IMR-90 (cell line): ENCODE measurements at regions not wholly inside any gene's neighbourhood (a gene's known extent, or its start where the extent isn't known, plus 50 kb on each side); places are given as distances from the start of the nearest gene placed in this dataset.

Source experiments
- ATAC-seq: fragments of 200-7000 bp; cut with Tn5 transposase; 2 replicates; pipeline ENCODE4 v1.9.1; 2020; ENCODE audit warnings: low read depth, mild to moderate bottlenecking, moderate library complexity
- BruUV-seq: library from RNA; stranded (reverse); fragments of 400-500 nt; replicated peaks from 2 replicates; lab custom pipeline; 2021; lab: Mats Ljungman, UMichigan
- CTCF ChIA-PET: fragments of 300-600 bp; formaldehyde crosslinking; extraction: SDS; loops from one replicate; lab custom pipeline; 2021; ENCODE audit warnings: antibody characterized with exemption; lab: Yijun Ruan, JAX
- POLR2A ChIA-PET: fragments of 300-600 bp; sonication (Branson Sonifier 250); formaldehyde crosslinking; loops from one replicate; lab custom pipeline; 2022; ENCODE audit warnings: antibody characterized with exemption; ENCODE audit not compliant: unreplicated experiment; lab: Charles Lee
- DNase-seq: peaks from one replicate; pipeline ENCODE4 v3.0.0; 2013
- H2AFZ ChIP-seq: replicated peaks from 2 replicates; pipeline ENCODE3; 2013; ENCODE audit warnings: low read length, mild to moderate bottlenecking; ENCODE audit not compliant: poor library complexity
- H2AK5ac ChIP-seq: 2 replicates; pipeline ENCODE4 v1.6.1; 2013; ENCODE audit warnings: low read depth, low read length, inconsistent platforms
- H2AK9ac ChIP-seq: replicated peaks from 2 replicates; pipeline ENCODE3; 2013; ENCODE audit warnings: mild to moderate bottlenecking, low read depth, low read length, moderate library complexity; ENCODE audit not compliant: poor library complexity
- H2BK120ac ChIP-seq: 2 replicates; pipeline ENCODE4 v1.6.1; 2013; ENCODE audit warnings: low read depth, low read length, inconsistent platforms
- H2BK15ac ChIP-seq: 3 replicates; pipeline ENCODE4 v1.6.1; 2013; ENCODE audit warnings: low read depth, low read length, inconsistent platforms
- H2BK20ac ChIP-seq: 2 replicates; pipeline ENCODE4 v1.6.1; 2013; ENCODE audit warnings: low read depth, mild to moderate bottlenecking, inconsistent platforms, low read length, moderate library complexity
- H2BK5ac ChIP-seq: 2 replicates; pipeline ENCODE4 v1.6.1; 2013; ENCODE audit warnings: mild to moderate bottlenecking, low read depth, low read length, inconsistent platforms; ENCODE audit not compliant: poor library complexity, severe bottlenecking
- H3K14ac ChIP-seq: replicated peaks from 2 replicates; pipeline ENCODE4 v1.6.1; 2013; ENCODE audit warnings: low read depth, low read length, inconsistent platforms
- H3K18ac ChIP-seq: 2 replicates; pipeline ENCODE4 v1.6.1; 2013; ENCODE audit warnings: low read depth, low read length, control low read depth
- H3K23ac ChIP-seq: 2 replicates; pipeline ENCODE4 v1.6.1; 2013; ENCODE audit warnings: low read depth, low read length, inconsistent platforms
- H3K27ac ChIP-seq: 2 replicates; pipeline ENCODE4 v1.5.1; 2013; ENCODE audit warnings: mild to moderate bottlenecking, control low read depth, low read length; ENCODE audit not compliant: insufficient read depth
- H3K27me3 ChIP-seq: 2 replicates; pipeline ENCODE4 v1.6.1; 2013; ENCODE audit warnings: low read length; ENCODE audit not compliant: control insufficient read depth, insufficient read depth
- H3K36me3 ChIP-seq: 2 replicates; pipeline ENCODE4 v1.6.1; 2013; ENCODE audit warnings: low read length, mixed read lengths; ENCODE audit not compliant: control insufficient read depth, insufficient read depth
- H3K4ac ChIP-seq: 2 replicates; pipeline ENCODE4 v1.6.1; 2013; ENCODE audit warnings: low read depth, low read length, inconsistent platforms
- H3K4me1 ChIP-seq: 2 replicates; pipeline ENCODE4 v1.6.1; 2013; ENCODE audit warnings: low read length, mixed read lengths; ENCODE audit not compliant: control insufficient read depth, insufficient read depth
- H3K4me2 ChIP-seq: 2 replicates; pipeline ENCODE4 v1.6.1; 2013; ENCODE audit warnings: low read depth, mild to moderate bottlenecking, control low read depth, low read length, moderate library complexity
- H3K4me3 ChIP-seq: 2 replicates; pipeline ENCODE4 v1.5.1; 2013; ENCODE audit warnings: low read depth, mild to moderate bottlenecking, control low read depth, low read length, moderate library complexity; ENCODE audit not compliant: insufficient read depth
- H3K56ac ChIP-seq: 2 replicates; pipeline ENCODE4 v1.6.1; 2013; ENCODE audit warnings: low read length, inconsistent platforms; ENCODE audit not compliant: insufficient read depth; ENCODE audit errors: extremely low read depth
- H3K79me1 ChIP-seq, 2 experiments: 2 replicates each; pipeline ENCODE4 v1.6.1; 2013; ENCODE audit warnings: low read length in 2 of 2, inconsistent platforms in 1 of 2, low read depth in 1 of 2
- H3K9ac ChIP-seq: 2 replicates; pipeline ENCODE4 v1.6.1; 2013; ENCODE audit warnings: low read depth, low read length, control low read depth
- H3K9me1 ChIP-seq: 2 replicates; pipeline ENCODE4 v1.6.1; 2013; ENCODE audit warnings: low read length, inconsistent platforms; ENCODE audit not compliant: insufficient read depth
- H3K9me3 ChIP-seq: 2 replicates; pipeline ENCODE4 v1.6.1; 2013; ENCODE audit warnings: low read length; ENCODE audit not compliant: control insufficient read depth, insufficient read depth
- H4K20me1 ChIP-seq: 2 replicates; pipeline ENCODE4 v1.6.1; 2013; ENCODE audit warnings: low read length, inconsistent platforms; ENCODE audit not compliant: insufficient read depth
- H4K5ac ChIP-seq: 2 replicates; pipeline ENCODE4 v1.6.1; 2013; ENCODE audit warnings: mild to moderate bottlenecking, low read depth, low read length, control low read depth
- H4K8ac ChIP-seq, 2 experiments: 2 replicates each; pipeline ENCODE4 v1.6.1; 2013; ENCODE audit warnings: low read depth in 2 of 2, low read length in 2 of 2, control low read depth in 1 of 2, inconsistent platforms in 1 of 2
- H4K91ac ChIP-seq: 2 replicates; pipeline ENCODE4 v1.6.1; 2013; ENCODE audit warnings: low read depth, low read length, inconsistent platforms; ENCODE audit not compliant: insufficient read depth
- BHLHE40 ChIP-seq: fragments of 150-350 bp; IDR thresholded peaks from 2 replicates; pipeline ENCODE4 v1.6.1; 2016; ENCODE audit warnings: mild to moderate bottlenecking, low read depth, low read length
- CEBPB ChIP-seq: IDR thresholded peaks from 2 replicates; pipeline ENCODE4 v1.6.1; 2012; ENCODE audit warnings: low read depth, low read length, improper control_type of control experiment
- CHD1 ChIP-seq: IDR thresholded peaks from 2 replicates; pipeline ENCODE4 v1.6.1; 2012; ENCODE audit warnings: low read depth, low read length, improper control_type of control experiment
- ELK1 ChIP-seq: fragments of 150-350 bp; IDR thresholded peaks from 2 replicates; pipeline ENCODE4 v1.6.1; 2016; ENCODE audit warnings: low read depth, mild to moderate bottlenecking, low read length, moderate library complexity, borderline replicate concordance
- FOS ChIP-seq: fragments of 150-350 bp; IDR thresholded peaks from 2 replicates; pipeline ENCODE4 v1.6.1; 2016; ENCODE audit warnings: low read depth, low read length
- MAFK ChIP-seq: IDR thresholded peaks from 2 replicates; pipeline ENCODE4 v1.6.1; 2012; ENCODE audit warnings: low read depth, low read length, improper control_type of control experiment
- MAZ ChIP-seq: IDR thresholded peaks from 2 replicates; pipeline ENCODE4 v1.6.1; 2012; ENCODE audit warnings: low read depth, mild to moderate bottlenecking, low read length, improper control_type of control experiment, moderate library complexity, borderline replicate concordance
- MXI1 ChIP-seq: IDR thresholded peaks from 2 replicates; pipeline ENCODE4 v1.6.1; 2012; ENCODE audit warnings: low read depth, mild to moderate bottlenecking, low read length, moderate library complexity, borderline replicate concordance
- NFE2L2 ChIP-seq: fragments of 150-350 bp; IDR thresholded peaks from 2 replicates; pipeline ENCODE4 v1.6.1; 2016; ENCODE audit warnings: low read depth, mild to moderate bottlenecking, low read length
- POLR2A ChIP-seq: IDR thresholded peaks from 2 replicates; pipeline ENCODE4 v1.6.1; 2012; ENCODE audit warnings: mild to moderate bottlenecking, low read depth, low read length
- RAD21 ChIP-seq: IDR thresholded peaks from 2 replicates; pipeline ENCODE4 v1.6.1; 2012; ENCODE audit warnings: low read length, improper control_type of control experiment
- RCOR1 ChIP-seq: IDR thresholded peaks from 2 replicates; pipeline ENCODE4 v1.6.1; 2012; ENCODE audit warnings: mild to moderate bottlenecking, low read length, improper control_type of control experiment; ENCODE audit not compliant: insufficient replicate concordance
- RFX5 ChIP-seq: IDR thresholded peaks from 2 replicates; pipeline ENCODE4 v1.8.0; 2012; ENCODE audit warnings: low read depth, mild to moderate bottlenecking, low read length, moderate library complexity
- SMC3 ChIP-seq: fragments of 150-350 bp; IDR thresholded peaks from 2 replicates; pipeline ENCODE4 v1.6.1; 2016; ENCODE audit warnings: low read depth, mild to moderate bottlenecking, antibody characterized with exemption, low read length, moderate library complexity
- WGBS, 2 experiments: methylation state at CpG; one replicate each; pipeline versions ENCODE4 v1.1.5 to v1.1.7; 2013; ENCODE audit warnings: missing lambda C conversion rate in 2 of 2; ENCODE audit not compliant: insufficient read length in 1 of 2; ENCODE audit errors: extremely low coverage in 2 of 2; 5-methylcytosine and 5-hydroxymethylcytosine counted together
- dilution Hi-C: fragments of 300-500 bp; cut with HindIII; formaldehyde crosslinking; loops from one replicate; pipeline ENCODE4 v1.14.3; 2018; ENCODE audit warnings: low sequenced_read_pairs; ENCODE audit not compliant: unreplicated experiment
- in situ Hi-C: fragments of 300-500 bp; cut with MboI; formaldehyde crosslinking; loops from 3 replicates; pipeline ENCODE4 v1.14.3; 2019; ENCODE audit warnings: low sequenced_read_pairs, inconsistent platforms, mixed read lengths
- intact Hi-C: fragments of 100-400 bp; cut with micrococcal nuclease; formaldehyde crosslinking; loops from 2 replicates; pipeline ENCODE4 v1.10.0; 2022
- TF ChIP-seq, protein P1 (sequence below): fragments of 150-350 bp; IDR thresholded peaks from 2 replicates; pipeline ENCODE4 v1.6.1; 2017; ENCODE audit warnings: mild to moderate bottlenecking, antibody characterized with exemption, low read length, low read depth
- TF ChIP-seq, protein P2 (sequence below): conservative IDR thresholded peaks from 2 replicates; pipeline ENCODE4 v1.5.1; 2012; ENCODE audit warnings: mild to moderate bottlenecking, low read depth, low read length, improper control_type of control experiment

GRCh38 chr20:55561259-55561658 lies 444.1 kb downstream of the CBLN4 start:
- Histone ChIP-seq H3K4me2 (no peak overlapping the region), H3K9ac (no peak overlapping the region), H3K9me3 (peaks cover 7% of the 10 kb centered on the region), H2BK120ac (no peak overlapping the region), H3K79me1 (no peaks in the 10 kb centered on the region), H3K4ac (no peak overlapping the region), H3K56ac (no peak overlapping the region), H4K8ac (no peak overlapping the region), H4K91ac (no peak overlapping the region), H3K18ac (no peak overlapping the region), H3K27me3 (no peaks in the 10 kb centered on the region), H2BK5ac (no peak overlapping the region), H2AFZ (no peak overlapping the region), H2AK5ac (no peak overlapping the region), H3K9me1 (no peaks in the 10 kb centered on the region), H4K20me1 (no peaks in the 10 kb centered on the region), H2BK20ac (no peak overlapping the region), H3K27ac (no peak overlapping the region), H2BK15ac (no peak overlapping the region), H4K5ac (no peak overlapping the region), H3K23ac (no peak overlapping the region), H3K36me3 (no peaks in the 10 kb centered on the region), H3K14ac (no peak overlapping the region), H2AK9ac (no peak overlapping the region), H3K4me1 (no peaks in the 10 kb centered on the region), H3K4me3 (no peak overlapping the region)
- dilution Hi-C loops = no loop called here
- in situ Hi-C loops = no loop called here
- TF ChIP-seq POLR2A (no peak), FOS (no peak), ELK1 (no peak), CHD1 (no peak), SMC3 (no peak), RAD21 (no peak), NFE2L2 (no peak), RCOR1 (no peak), CEBPB (no peak), MXI1 (no peak), MAZ (no peak), BHLHE40 (no peak), MAFK (no peak), RFX5 (no peak)
- TF ChIP-seq, protein P1, sequence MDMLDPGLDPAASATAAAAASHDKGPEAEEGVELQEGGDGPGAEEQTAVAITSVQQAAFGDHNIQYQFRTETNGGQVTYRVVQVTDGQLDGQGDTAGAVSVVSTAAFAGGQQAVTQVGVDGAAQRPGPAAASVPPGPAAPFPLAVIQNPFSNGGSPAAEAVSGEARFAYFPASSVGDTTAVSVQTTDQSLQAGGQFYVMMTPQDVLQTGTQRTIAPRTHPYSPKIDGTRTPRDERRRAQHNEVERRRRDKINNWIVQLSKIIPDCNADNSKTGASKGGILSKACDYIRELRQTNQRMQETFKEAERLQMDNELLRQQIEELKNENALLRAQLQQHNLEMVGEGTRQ = no peak
- TF ChIP-seq, protein P2, sequence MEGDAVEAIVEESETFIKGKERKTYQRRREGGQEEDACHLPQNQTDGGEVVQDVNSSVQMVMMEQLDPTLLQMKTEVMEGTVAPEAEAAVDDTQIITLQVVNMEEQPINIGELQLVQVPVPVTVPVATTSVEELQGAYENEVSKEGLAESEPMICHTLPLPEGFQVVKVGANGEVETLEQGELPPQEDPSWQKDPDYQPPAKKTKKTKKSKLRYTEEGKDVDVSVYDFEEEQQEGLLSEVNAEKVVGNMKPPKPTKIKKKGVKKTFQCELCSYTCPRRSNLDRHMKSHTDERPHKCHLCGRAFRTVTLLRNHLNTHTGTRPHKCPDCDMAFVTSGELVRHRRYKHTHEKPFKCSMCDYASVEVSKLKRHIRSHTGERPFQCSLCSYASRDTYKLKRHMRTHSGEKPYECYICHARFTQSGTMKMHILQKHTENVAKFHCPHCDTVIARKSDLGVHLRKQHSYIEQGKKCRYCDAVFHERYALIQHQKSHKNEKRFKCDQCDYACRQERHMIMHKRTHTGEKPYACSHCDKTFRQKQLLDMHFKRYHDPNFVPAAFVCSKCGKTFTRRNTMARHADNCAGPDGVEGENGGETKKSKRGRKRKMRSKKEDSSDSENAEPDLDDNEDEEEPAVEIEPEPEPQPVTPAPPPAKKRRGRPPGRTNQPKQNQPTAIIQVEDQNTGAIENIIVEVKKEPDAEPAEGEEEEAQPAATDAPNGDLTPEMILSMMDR = no peak
- no CpG with 5 or more reads among the region's 3 CpGs for WGBS, 2 experiments
- POLR2A ChIA-PET = no interaction called here
- ATAC-seq = no peak
- no TSS peak for BruUV-seq
- CTCF ChIA-PET = no interaction called here
- intact Hi-C loops = no loop called here
- DNase-seq = no peak
